SK-N-SH (cell line): ENCODE measurements at regions not wholly inside any gene's neighbourhood (a gene's known extent, or its start where the extent isn't known, plus 50 kb on each side); places are given as distances from the start of the nearest gene placed in this dataset.

Experiments used
- CTCF ChIA-PET: fragments of 300-600, 350-600 bp; formaldehyde crosslinking; extraction: SDS; loops from one replicate; lab custom pipeline; 2021; lab: Yijun Ruan, JAX
- POLR2A ChIA-PET: fragments of 350-600 bp; sonication (Branson Sonifier 250); formaldehyde crosslinking; extraction: SDS; loops from one replicate; lab custom pipeline; 2020; ENCODE audit warnings: antibody characterized with exemption, inconsistent platforms; lab: Yijun Ruan, JAX
- DNase-seq: peaks from one replicate; pipeline ENCODE4 v3.0.0; 2012
- H2AFZ ChIP-seq: fragments of 200-600 bp; sonication (generic); 2 replicates; pipeline ENCODE4 v1.8.1; 2016; ENCODE audit warnings: antibody characterized with exemption, mild to moderate bottlenecking, low read depth
- H3F3A ChIP-seq: fragments of 200-600 bp; sonication (generic); replicated peaks from 2 replicates; pipeline ENCODE3; 2016; ENCODE audit warnings: antibody characterized with exemption, mild to moderate bottlenecking; ENCODE audit not compliant: insufficient read depth
- H3K27ac ChIP-seq, 2 experiments: fragments of 200-500 bp in 1 of 2; fragments of 200-600 bp in 1 of 2; sonication (Bioruptor generic) in 1 of 2; sonication (generic), shearing (Covaris generic) in 1 of 2; 2 replicates each; pipeline versions ENCODE4 v1.5.1 to v1.6.1; 2014 to 2016; ENCODE audit warnings: low read depth in 2 of 2, inconsistent platforms in 1 of 2, low read length in 1 of 2, mild to moderate bottlenecking in 1 of 2, mixed read lengths in 1 of 2
- H3K27me3 ChIP-seq: fragments of 200-600 bp; sonication (generic), shearing (Covaris generic); 2 replicates; pipeline ENCODE4 v1.6.1; 2016; ENCODE audit warnings: mixed run types; ENCODE audit not compliant: insufficient read depth
- H3K36me3 ChIP-seq, 2 experiments: fragments of 200-500 bp in 1 of 2; fragments of 200-600 bp in 1 of 2; sonication (Bioruptor generic) in 1 of 2; sonication (generic) in 1 of 2; replicated peaks in 1 of 2; 2 replicates each; pipeline versions ENCODE3 to v1.5.1; 2014 to 2016; ENCODE audit warnings: low read length in 1 of 2, mild to moderate bottlenecking in 1 of 2; ENCODE audit not compliant: insufficient read depth in 2 of 2, control insufficient read depth in 1 of 2
- H3K4me1 ChIP-seq, 2 experiments: fragments of 200-500 bp in 1 of 2; fragments of 200-600 bp in 1 of 2; sonication (Bioruptor generic) in 1 of 2; sonication (generic), shearing (Covaris generic) in 1 of 2; 2 replicates each; pipeline versions ENCODE4 v1.5.1 to v1.6.1; 2014 to 2016; ENCODE audit warnings: low read depth in 1 of 2, low read length in 1 of 2, mixed run types in 1 of 2; ENCODE audit not compliant: insufficient read depth in 2 of 2, control insufficient read depth in 1 of 2
- H3K4me2 ChIP-seq: fragments of 200-600 bp; sonication (generic), shearing (Covaris generic); 2 replicates; pipeline ENCODE4 v1.6.1; 2017; ENCODE audit warnings: mixed run types
- H3K4me3 ChIP-seq, 2 experiments: fragments of 200-500 bp in 1 of 2; fragments of 200-600 bp in 1 of 2; sonication (Bioruptor generic) in 1 of 2; sonication (generic), shearing (Covaris generic) in 1 of 2; 2 replicates each; pipeline versions ENCODE4 v1.5.1 to v1.8.1; 2014 to 2016; ENCODE audit warnings: low read depth in 2 of 2, inconsistent platforms in 1 of 2, low read length in 1 of 2, mild to moderate bottlenecking in 1 of 2, mixed read lengths in 1 of 2, moderate library complexity in 1 of 2
- H3K79me2 ChIP-seq: fragments of 200-600 bp; sonication (generic); 2 replicates; pipeline ENCODE4 v1.8.1; 2017; ENCODE audit warnings: mild to moderate bottlenecking; ENCODE audit not compliant: insufficient read depth
- H3K9ac ChIP-seq: fragments of 200-600 bp; sonication (generic); 2 replicates; pipeline ENCODE4 v1.6.1; 2017; ENCODE audit warnings: mixed run types
- H3K9me2 ChIP-seq: fragments of 200-600 bp; sonication (generic); 2 replicates; pipeline ENCODE4 v1.6.1; 2017; ENCODE audit warnings: mixed run types
- H3K9me3 ChIP-seq: fragments of 200-600 bp; sonication (generic); 2 replicates; pipeline ENCODE4 v1.6.1; 2017; ENCODE audit warnings: mixed run types, mild to moderate bottlenecking, moderate library complexity
- H4K20me1 ChIP-seq: fragments of 200-600 bp; sonication (generic); 2 replicates; pipeline ENCODE4 v1.6.1; 2017; ENCODE audit warnings: mild to moderate bottlenecking, mixed run types; ENCODE audit not compliant: insufficient read depth
- CHD2 ChIP-seq: fragments of 150-350 bp; IDR thresholded peaks from 2 replicates; pipeline ENCODE4 v1.6.1; 2018; ENCODE audit warnings: low read length; ENCODE audit not compliant: partially characterized antibody
- CTCF ChIP-seq: fragments of 200-600 bp; sonication (generic); IDR thresholded peaks from 2 replicates; pipeline ENCODE4 v1.6.1; 2017; ENCODE audit warnings: antibody characterized with exemption, mild to moderate bottlenecking, moderate library complexity
- ELF1 ChIP-seq: IDR thresholded peaks from 2 replicates; pipeline ENCODE4 v1.4.0; 2012
- EP300 ChIP-seq, 2 experiments: IDR thresholded peaks; 2 replicates each; pipeline versions ENCODE4 v1.4.0 to v1.6.1; 2012; ENCODE audit warnings: borderline replicate concordance in 1 of 2, low read depth in 1 of 2, low read length in 1 of 2
- EZH2phosphoT487 ChIP-seq: fragments of 200-600 bp; sonication (generic); IDR thresholded peaks from 2 replicates; pipeline ENCODE4 v1.6.1; 2017; ENCODE audit warnings: low read depth, mixed run types, mild to moderate bottlenecking, antibody characterized with exemption, moderate library complexity, borderline replicate concordance
- FOXJ3 ChIP-seq: sonication (generic); formaldehyde crosslinking; IDR thresholded peaks from 2 replicates; pipeline ENCODE4 v1.5.1; 2020; ENCODE audit warnings: mild to moderate bottlenecking, missing genetic modification reagents
- FOXM1 ChIP-seq: IDR thresholded peaks from 2 replicates; pipeline ENCODE4 v1.4.0; 2012; ENCODE audit warnings: low read depth, mild to moderate bottlenecking
- GABPA ChIP-seq: IDR thresholded peaks from 2 replicates; pipeline ENCODE4 v1.4.0; 2012; ENCODE audit warnings: low read depth, mild to moderate bottlenecking
- IRF3 ChIP-seq: fragments of 150-350 bp; IDR thresholded peaks from 2 replicates; pipeline ENCODE4 v1.6.1; 2016; ENCODE audit warnings: mild to moderate bottlenecking, low read depth, low read length
- MEF2A ChIP-seq: IDR thresholded peaks from 2 replicates; pipeline ENCODE4 v1.4.0; 2012; ENCODE audit warnings: low read depth, borderline replicate concordance
- NRF1 ChIP-seq: IDR thresholded peaks from 2 replicates; pipeline ENCODE4 v1.6.1; 2012; ENCODE audit warnings: low read depth, mild to moderate bottlenecking, low read length
- RAD21 ChIP-seq: IDR thresholded peaks from 2 replicates; pipeline ENCODE4 v1.6.1; 2012; ENCODE audit warnings: mild to moderate bottlenecking, low read length
- RCOR1 ChIP-seq: fragments of 150-350 bp; IDR thresholded peaks from 2 replicates; pipeline ENCODE4 v1.6.1; 2017; ENCODE audit warnings: antibody characterized with exemption, low read length
- SIN3A ChIP-seq: IDR thresholded peaks from 2 replicates; pipeline ENCODE4 v1.6.1; 2012; ENCODE audit warnings: low read depth, mild to moderate bottlenecking, low read length, moderate library complexity, borderline replicate concordance
- SMC3 ChIP-seq: IDR thresholded peaks from 2 replicates; pipeline ENCODE4 v1.6.1; 2012; ENCODE audit warnings: low read depth, low read length, improper control_type of control experiment
- TAF1 ChIP-seq: IDR thresholded peaks from 2 replicates; pipeline ENCODE4 v1.6.1; 2012; ENCODE audit warnings: low read depth, mild to moderate bottlenecking, low read length, moderate library complexity, borderline replicate concordance
- TCF12 ChIP-seq: IDR thresholded peaks from 2 replicates; pipeline ENCODE4 v1.4.0; 2012
- WGBS: methylation state at CpG from one replicate; pipeline ENCODE4 v1.1.6; 2017; ENCODE audit warnings: low lambda C conversion rate; 5-methylcytosine and 5-hydroxymethylcytosine counted together

- no peaks in the 10 kb centered on the region for H3F3A ChIP-seq
- H4K20me1 ChIP-seq = no peaks in the 10 kb centered on the region
- H3K9me3 ChIP-seq = peaks cover 6% of the 10 kb centered on the region; the same call in 1 of the 2 replicates
- H3K4me2 ChIP-seq = no peak overlapping the region
- 0 out of 2 replicates have a peak, but pooled peaks cover 3% of the 10 kb centered on the region for H3K9me2 ChIP-seq
- no peak for DNase-seq
- CTCF ChIA-PET = interaction anchor here (0.6 kb wide), 1 partner anchor 29 kb away, joined by 3 read pairs; no protein-coding TSS in a partner anchor
- no peaks in the 10 kb centered on the region for H3K27me3 ChIP-seq
- TF ChIP-seq ELF1 (no peak), RAD21 (no peak), RCOR1 (no peak), TAF1 (no peak), TCF12 (no peak), SIN3A (no peak), CTCF (no peak), EP300 (IDR thresholded peaks at IDR 0.05; ENCODE audit: borderline replicate concordance in 1 of 2, low read depth in 1 of 2, low read length in 1 of 2) (no peak), MEF2A (no peak), EZH2phosphoT487 (no peak), SMC3 (no peak), NRF1 (no peak), GABPA (no peak), IRF3 (no peak), CHD2 (no peak), FOXJ3 (CRISPR knock-in tag) (no peak), FOXM1 (no peak)
- no peak overlapping the region for H2AFZ ChIP-seq
- no peaks in the 10 kb centered on the region for H3K79me2 ChIP-seq
- H3K9ac ChIP-seq = no peak overlapping the region
- H3K36me3 ChIP-seq = no peaks in the 10 kb centered on the region
- no peak overlapping the region for H3K4me3 ChIP-seq
- no peaks in the 10 kb centered on the region for H3K4me1 ChIP-seq
- POLR2A ChIA-PET = no interaction called here
- 18% methylated on average over 1 of the region's 1 CpG for WGBS
- no peak overlapping the region for H3K27ac ChIP-seq
Measured at GRCh38 chr13:57527114-57527735, 104.3 kb upstream of the PCDH17 start.
